Stomach (tissue), 8 donors: ENCODE measurements at regions not wholly inside any gene's neighbourhood (a gene's known extent, or its start where the extent isn't known, plus 50 kb on each side); places are given as distances from the start of the nearest gene placed in this dataset.
A peak's percentile ranks its signal among the peaks of the same experiment; 100 is the strongest.

Experiments
- DNase-seq, 2 donors: peaks; one replicate each; pipeline versions ENCODE4 v3.0.0 to v3.0.0-alpha.2; 2013 to 2019
- H3K27ac ChIP-seq, 5 donors: fragments of 200-600 bp in 4 of 5; sonication (generic) in 4 of 5; one replicate each; pipeline ENCODE4 v1.5.1; 2013 to 2019; ENCODE audit warnings: mild to moderate bottlenecking in 1 of 5, moderate library complexity in 1 of 5
- H3K27me3 ChIP-seq, 3 donors: fragments of 200-600 bp; sonication (generic); one replicate each; pipeline ENCODE4 v1.5.1; 2017 to 2019; ENCODE audit warnings: mixed run types in 1 of 3
- H3K36me3 ChIP-seq, 4 donors: fragments of 200-600 bp; sonication (generic); 1 replicate in 3 of 4; 2 replicates in 1 of 4; pipeline ENCODE4 v1.5.1; 2016 to 2019
- H3K4me1 ChIP-seq, 4 donors: fragments of 200-600 bp; sonication (generic); one replicate each; pipeline ENCODE4 v1.5.1; 2016 to 2019
- H3K4me3 ChIP-seq, 4 donors: fragments of 200-600 bp; sonication (generic) in 3 of 4; one replicate each; pipeline ENCODE4 v1.5.1; 2016 to 2019; ENCODE audit warnings: mild to moderate bottlenecking in 1 of 4
- H3K9me3 ChIP-seq, 4 donors: fragments of 200-600 bp; sonication (generic); one replicate each; pipeline ENCODE4 v1.5.1; 2016 to 2019
- CTCF ChIP-seq, 7 experiments: fragments of 450-650 bp in 4 of 7; fragments of 200-600 bp in 3 of 7; sonication (generic) in 3 of 7; IDR thresholded peaks; one replicate each; pipeline ENCODE4 v1.5.1; 2016 to 2019; ENCODE audit warnings: antibody characterized with exemption in 7 of 7, control low read depth in 2 of 7, mild to moderate bottlenecking in 1 of 7
- EP300 ChIP-seq: sonication (generic); formaldehyde crosslinking; IDR thresholded peaks from one replicate; pipeline ENCODE4 v1.6.1; 2017; ENCODE audit warnings: antibody characterized with exemption
- POLR2A ChIP-seq, 4 donors: fragments of 450-650 bp; IDR thresholded peaks; one replicate each; pipeline ENCODE4 v1.6.1; 2016; ENCODE audit warnings: antibody characterized with exemption in 4 of 4, control low read depth in 2 of 4, mild to moderate bottlenecking in 1 of 4, moderate library complexity in 1 of 4
- POLR2AphosphoS5 ChIP-seq, 3 donors: sonication (generic); formaldehyde crosslinking; IDR thresholded peaks; one replicate each; pipeline ENCODE4 v1.6.1; 2016; ENCODE audit warnings: antibody characterized with exemption in 3 of 3
- WGBS, 5 donors: extraction: QIAGEN DNeasy Blood & Tissue Kit in 3 of 5; methylation state at CpG; one replicate each; pipeline versions ENCODE4 v1.1.5 to v1.1.7; 2013 to 2018; 5-methylcytosine and 5-hydroxymethylcytosine counted together
- intact Hi-C: fragments of 100-400 bp; cut with DNase I; formaldehyde crosslinking; loops from one replicate; pipeline ENCODE4 v1.15.1; 2023; ENCODE audit warnings: low total_unique reads
- donor health status: healthy with polysubstance abuse.
- donor health status: Bipolar disorder and iron deficiency.
- donor health status: healthy.

GRCh38 chr1:222970711-222971110, 155.9 kb downstream of the DISP1 start:
- DNase-seq: no peak
- Histone ChIP-seq H3K4me1 (peaks cover 0 to 12% (median 8%) of the 10 kb centered on the region in 4 donors), H3K27me3 (no peaks in the 10 kb centered on the region), H3K27ac (no peak overlapping the region), H3K9me3 (no peaks in the 10 kb centered on the region), H3K36me3 (no peaks in the 10 kb centered on the region), H3K4me3 (no peak overlapping the region)
- 77 to 94% (median 88%) methylated on average over 4 of the region's 4 CpGs for WGBS, 5 donors
- intact Hi-C loops: no loop called here
- TF ChIP-seq CTCF (IDR thresholded peaks at IDR 0.05) (no peak), POLR2AphosphoS5 (IDR thresholded peaks at IDR 0.05) (no peak), POLR2A (IDR thresholded peaks at IDR 0.05) (no peak), EP300 (no peak)

GRCh38 chr1:222971146-222971545, 156.3 kb downstream of the DISP1 start:
- intact Hi-C loops: no loop called here
- no peaks in the 10 kb centered on the region for H3K9me3 ChIP-seq
- no peaks in the 10 kb centered on the region for H3K27me3 ChIP-seq
- TF ChIP-seq POLR2AphosphoS5 (IDR thresholded peaks at IDR 0.05) (no peak), POLR2A (IDR thresholded peaks at IDR 0.05) (no peak), EP300 (no peak), CTCF (IDR thresholded peaks at IDR 0.05) (no peak)
- H3K4me3 ChIP-seq: no peak overlapping the region
- no peak for DNase-seq
- 85 to 97% (median 91%) methylated on average over 2 of the region's 2 CpGs for WGBS, 5 donors
- no peak overlapping the region for H3K27ac ChIP-seq
- peaks cover 0 to 16% (median 8%) of the 10 kb centered on the region in 4 donors for H3K4me1 ChIP-seq
- H3K36me3 ChIP-seq: no peaks in the 10 kb centered on the region

GRCh38 chr1:222973561-222973960, 158.7 kb downstream of the DISP1 start:
- no peak overlapping the region for H3K27ac ChIP-seq
- H3K4me1 ChIP-seq: peaks cover 0 to 18% (median 8%) of the 10 kb centered on the region in 4 donors
- H3K9me3 ChIP-seq: no peaks in the 10 kb centered on the region
- H3K36me3 ChIP-seq: no peaks in the 10 kb centered on the region
- 67 to 98% (median 97%) methylated on average over 2 of the region's 2 CpGs for WGBS, 5 donors
- DNase-seq: no peak
- H3K27me3 ChIP-seq: no peaks in the 10 kb centered on the region
- no peak for TF ChIP-seq POLR2A (IDR thresholded peaks at IDR 0.05)
- intact Hi-C loops: no loop called here
- H3K4me3 ChIP-seq: no peak overlapping the region

- peak in 1 of 2 donors; percentile 8 for DNase-seq
- intact Hi-C loops: no loop called here
- 75 to 90% (median 84%) methylated on average over 3 of the region's 3 CpGs for WGBS, 5 donors
Measured at GRCh38 chr1:222974496-222974895, 159.7 kb downstream of the DISP1 start.

More at GRCh38 chr1:222974496-222974895, 159.7 kb downstream of the DISP1 start:
- TF ChIP-seq POLR2AphosphoS5 (IDR thresholded peaks at IDR 0.05) (peak in 1 of 3 donors; percentile 35), CTCF (IDR thresholded peaks at IDR 0.05) (no peak), EP300 (no peak), POLR2A (IDR thresholded peaks at IDR 0.05) (no peak)
- no peak overlapping the region for H3K27ac ChIP-seq
- H3K27me3 ChIP-seq: no peaks in the 10 kb centered on the region
- no peaks in the 10 kb centered on the region for H3K36me3 ChIP-seq
- peaks cover 0 to 18% (median 8%) of the 10 kb centered on the region in 4 donors for H3K4me1 ChIP-seq
- H3K4me3 ChIP-seq: no peak overlapping the region
- no peaks in the 10 kb centered on the region for H3K9me3 ChIP-seq
